Mucosa of stomach (tissue), 1 donor: ENCODE measurements at regions not wholly inside any gene's neighbourhood (a gene's known extent, or its start where the extent isn't known, plus 50 kb on each side); places are given as distances from the start of the nearest gene placed in this dataset.
"Not testable (repeated sequence)": the region's sequence is repeated elsewhere in the genome, so short reads cannot be mapped to it uniquely, and the experiment has no call there.

Source experiments
- H3K27me3 ChIP-seq: one replicate; pipeline ENCODE4 v1.7.0; 2013; ENCODE audit warnings: mild to moderate bottlenecking, low read length; ENCODE audit not compliant: control insufficient read depth, insufficient read depth
- H3K36me3 ChIP-seq: one replicate; pipeline ENCODE4 v1.7.0; 2013; ENCODE audit warnings: low read length; ENCODE audit not compliant: control insufficient read depth, insufficient read depth
- H3K4me1 ChIP-seq: one replicate; pipeline ENCODE4 v1.7.0; 2013; ENCODE audit warnings: mild to moderate bottlenecking, low read length; ENCODE audit not compliant: control insufficient read depth, insufficient read depth
- H3K4me3 ChIP-seq: one replicate; pipeline ENCODE4 v1.7.0; 2013; ENCODE audit warnings: low read length
- H3K9ac ChIP-seq: one replicate; pipeline ENCODE4 v1.7.0; 2013; ENCODE audit warnings: mild to moderate bottlenecking, low read length, moderate library complexity
- H3K9me3 ChIP-seq: one replicate; pipeline ENCODE4 v1.7.0; 2013; ENCODE audit warnings: mild to moderate bottlenecking, low read length, moderate library complexity; ENCODE audit not compliant: control insufficient read depth
- donor health status: Pancreatic carcinoma.

DNA sequence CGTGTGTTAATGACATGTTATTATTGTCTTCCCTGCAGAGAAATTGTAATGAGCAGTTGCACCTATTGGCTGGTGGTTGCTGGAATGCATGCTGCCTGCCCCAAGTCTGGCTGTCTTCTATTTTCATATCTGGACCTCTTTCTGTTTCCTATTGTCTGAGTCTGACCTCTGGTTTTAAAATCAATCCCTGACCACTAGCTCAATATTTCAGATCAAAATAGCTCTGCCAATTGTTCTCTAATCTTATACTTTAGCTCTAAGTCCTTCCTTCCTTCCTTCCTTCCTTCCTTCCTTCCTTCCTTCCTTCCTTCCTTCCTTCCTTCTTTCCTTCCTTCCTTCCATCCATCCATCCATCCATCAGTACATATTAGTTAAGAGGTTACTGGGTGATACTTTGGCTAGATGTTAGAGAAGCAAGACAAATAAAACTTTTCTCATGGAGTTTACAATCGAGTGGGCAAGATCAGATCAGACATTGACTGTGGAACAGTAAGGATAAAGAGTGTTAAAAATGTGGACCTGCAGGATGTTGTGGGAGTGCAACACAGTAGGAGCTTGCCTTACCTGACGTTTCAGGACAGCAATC is 417.1 kb downstream of the SOCS6 start:
- H3K4me1 ChIP-seq = no peaks in the 10 kb centered on the region

DNA sequence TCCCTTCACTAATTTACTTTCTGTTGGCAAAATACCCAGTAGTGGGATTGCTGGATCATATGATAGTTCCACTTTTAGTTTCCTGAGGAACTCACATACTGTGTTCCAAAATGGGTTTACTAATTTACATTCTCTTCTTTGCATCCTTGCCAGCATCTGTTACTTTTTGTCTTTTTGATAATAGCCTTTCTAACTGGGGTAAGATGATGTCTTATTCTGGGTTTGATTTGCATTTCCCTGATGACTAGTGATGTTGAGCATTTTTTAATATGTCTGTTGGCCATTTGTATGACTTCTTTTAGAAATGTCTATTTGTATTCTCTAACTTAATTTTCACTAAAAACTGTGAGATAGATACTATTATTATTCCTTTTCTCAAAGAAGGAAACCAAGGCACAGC is 411.7 kb downstream of the SOCS6 start:
- Histone ChIP-seq H3K4me1 (no peaks in the 10 kb centered on the region), H3K36me3 (no peaks in the 10 kb centered on the region), H3K27me3 (no peaks in the 10 kb centered on the region), H3K9me3 (no peaks in the 10 kb centered on the region), H3K4me3 (no peak overlapping the region), H3K9ac (no peak overlapping the region)

More for the DNA sequence above, 417.1 kb downstream of the SOCS6 start:
- H3K36me3 ChIP-seq = no peaks in the 10 kb centered on the region
- no peaks in the 10 kb centered on the region for H3K27me3 ChIP-seq
- no peaks in the 10 kb centered on the region for H3K9me3 ChIP-seq
- H3K4me3 ChIP-seq = no peak overlapping the region
- no peak overlapping the region for H3K9ac ChIP-seq

DNA sequence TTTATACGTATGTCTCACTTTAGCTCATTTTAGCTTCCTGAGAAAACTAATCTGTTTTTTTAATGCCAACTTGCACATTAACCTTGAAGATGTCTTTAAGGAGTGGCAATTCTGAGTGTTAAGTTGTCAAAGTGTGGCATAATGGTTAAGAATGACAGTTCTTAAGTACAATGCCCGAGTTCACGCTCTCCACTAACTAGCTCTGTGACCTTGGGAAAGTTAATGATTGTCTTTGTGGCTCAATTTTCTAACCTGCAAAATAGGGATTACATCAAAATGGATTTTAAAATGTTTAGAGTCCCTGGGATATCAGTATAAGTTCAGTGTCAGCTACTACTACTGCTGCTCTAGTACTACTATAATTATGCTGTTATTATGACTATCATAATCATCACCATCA is 409.7 kb downstream of the SOCS6 start:
- no peaks in the 10 kb centered on the region for H3K4me1 ChIP-seq
- no peak overlapping the region for H3K4me3 ChIP-seq
- H3K27me3 ChIP-seq = no peaks in the 10 kb centered on the region
- H3K9me3 ChIP-seq = no peaks in the 10 kb centered on the region
- H3K36me3 ChIP-seq = no peaks in the 10 kb centered on the region
- H3K9ac ChIP-seq = no peak overlapping the region

DNA sequence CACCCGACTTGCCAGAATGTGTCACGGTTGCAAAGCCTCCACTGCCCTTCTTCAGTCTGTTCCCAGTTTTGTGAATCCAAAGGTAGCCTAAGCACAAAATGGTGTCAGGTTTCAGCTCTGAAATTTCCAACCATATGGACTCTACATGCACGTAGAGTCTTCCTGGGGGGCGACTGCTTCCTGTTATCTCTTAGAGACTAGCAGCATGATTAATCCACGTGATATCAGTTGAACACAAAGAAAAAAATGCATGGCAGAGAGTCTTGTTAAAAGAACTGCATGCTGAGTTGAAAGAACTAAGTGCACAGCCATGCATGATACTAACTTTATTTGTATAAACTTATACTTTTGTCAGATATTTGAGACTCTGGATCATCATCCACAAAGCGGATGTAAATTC is 404.4 kb downstream of the SOCS6 start:
- Histone ChIP-seq H3K4me1 (no peaks in the 10 kb centered on the region), H3K36me3 (no peaks in the 10 kb centered on the region), H3K9me3 (no peaks in the 10 kb centered on the region)

DNA sequence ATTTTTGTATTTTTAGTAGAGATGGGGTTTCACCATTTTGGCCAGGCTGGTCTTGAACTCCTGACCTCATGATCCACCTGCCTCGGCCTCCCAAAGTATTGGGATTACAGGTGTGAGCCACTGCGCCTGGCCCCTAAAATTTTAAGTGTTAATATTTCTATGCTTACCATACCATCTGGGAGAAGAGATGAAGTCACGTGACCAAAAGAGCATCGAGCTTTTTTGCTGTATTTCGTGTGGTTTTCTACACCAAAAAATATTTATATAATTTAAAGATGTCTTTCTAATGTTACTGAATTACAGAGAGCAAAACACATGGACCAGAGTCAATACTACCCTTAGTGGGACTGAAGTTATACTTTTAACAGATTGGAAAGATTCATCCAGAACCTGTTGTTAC is 400.9 kb downstream of the SOCS6 start:
- not testable (repeated sequence) for H3K9ac ChIP-seq, H3K4me1 ChIP-seq, H3K27me3 ChIP-seq, H3K9me3 ChIP-seq, H3K36me3 ChIP-seq, H3K4me3 ChIP-seq

More for the DNA sequence above, 404.4 kb downstream of the SOCS6 start:
- Histone ChIP-seq H3K4me3 (no peak overlapping the region), H3K27me3 (no peaks in the 10 kb centered on the region), H3K9ac (no peak overlapping the region)

DNA sequence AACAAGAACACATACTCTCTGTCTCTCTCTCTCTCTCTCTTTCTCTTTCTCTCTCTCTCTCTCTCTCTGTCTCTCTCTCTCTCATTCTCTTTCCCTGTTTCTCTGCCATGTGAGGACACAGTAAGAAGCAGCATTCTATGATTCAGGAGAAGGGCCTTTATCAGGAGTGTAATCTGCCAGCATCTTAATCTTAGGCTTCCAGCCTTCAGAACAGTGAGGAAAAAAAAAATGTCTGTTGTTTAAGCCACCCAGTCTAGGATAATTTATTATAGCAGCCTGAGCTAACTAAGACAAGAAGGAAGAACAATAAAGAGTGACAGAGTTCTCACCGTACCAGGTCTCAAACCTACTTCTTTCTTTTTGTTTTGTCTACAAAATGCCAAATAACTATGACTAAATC is 399.4 kb downstream of the SOCS6 start:
- Histone ChIP-seq H3K4me1 (no peaks in the 10 kb centered on the region), H3K9me3 (no peaks in the 10 kb centered on the region), H3K4me3 (no peak overlapping the region), H3K27me3 (no peaks in the 10 kb centered on the region), H3K9ac (no peak overlapping the region), H3K36me3 (no peaks in the 10 kb centered on the region)

DNA sequence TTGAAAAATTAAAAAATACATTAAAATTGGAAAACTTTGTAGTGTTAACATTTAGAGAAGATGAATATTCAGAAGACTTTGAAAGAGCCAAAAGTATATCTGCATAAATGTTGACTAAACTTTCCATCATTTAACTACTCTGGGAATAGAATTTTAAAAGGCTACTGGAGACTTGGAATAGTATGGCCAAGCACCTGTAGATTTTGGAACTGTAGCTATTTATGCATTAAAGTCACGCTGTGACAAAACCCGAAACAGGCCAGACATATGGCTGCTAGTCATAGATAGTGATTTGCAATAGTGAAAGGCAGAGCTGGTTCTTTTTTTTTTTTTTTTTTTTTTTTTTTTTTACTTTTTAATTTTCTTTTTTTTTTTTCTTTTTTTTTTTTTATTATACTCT is 396.0 kb downstream of the SOCS6 start:
- Histone ChIP-seq H3K4me3 (no peak overlapping the region), H3K9me3 (no peaks in the 10 kb centered on the region), H3K36me3 (no peaks in the 10 kb centered on the region), H3K27me3 (no peaks in the 10 kb centered on the region), H3K9ac (no peak overlapping the region), H3K4me1 (no peaks in the 10 kb centered on the region)

DNA sequence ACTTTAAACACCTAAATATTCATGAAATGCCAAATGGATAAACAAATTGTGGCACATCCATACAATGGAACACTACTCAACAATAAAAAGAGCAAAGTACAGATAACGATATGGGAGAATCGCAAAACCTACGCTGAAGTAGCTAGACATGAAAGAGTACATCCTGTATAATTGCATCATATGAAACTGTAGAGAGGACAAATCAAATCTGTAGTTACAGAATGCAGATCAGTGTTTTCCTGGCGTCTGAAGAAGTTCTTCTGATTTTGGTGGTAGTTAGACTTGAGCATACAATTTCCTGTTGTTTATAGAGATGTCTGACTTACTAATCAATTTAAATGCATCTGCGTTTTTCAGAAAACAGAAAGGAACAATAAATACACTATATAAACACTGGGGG is 394.4 kb downstream of the SOCS6 start:
- no peaks in the 10 kb centered on the region for H3K36me3 ChIP-seq
- no peaks in the 10 kb centered on the region for H3K27me3 ChIP-seq
- no peaks in the 10 kb centered on the region for H3K9me3 ChIP-seq
- H3K4me3 ChIP-seq = no peak overlapping the region
- no peak overlapping the region for H3K9ac ChIP-seq
- no peaks in the 10 kb centered on the region for H3K4me1 ChIP-seq

DNA sequence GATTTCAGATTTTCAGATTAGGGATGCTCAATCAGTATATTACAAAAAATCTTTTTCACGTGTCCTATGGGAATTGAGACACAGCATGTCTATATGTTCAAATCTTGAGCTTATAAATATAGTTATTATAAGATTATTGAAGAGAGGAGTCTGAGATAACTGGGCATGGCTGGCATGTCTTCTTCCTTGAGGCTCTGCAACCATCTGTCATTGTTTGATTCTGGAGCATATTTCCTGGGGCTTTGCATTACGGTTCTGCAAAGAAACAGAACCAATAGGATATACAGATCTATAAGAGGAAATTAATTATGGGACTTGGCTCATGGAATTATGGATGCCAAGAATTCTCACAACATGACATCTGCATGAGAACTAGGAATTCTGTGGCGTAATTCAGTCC is 386.1 kb downstream of the SOCS6 start:
- no peak overlapping the region for H3K9ac ChIP-seq
- no peaks in the 10 kb centered on the region for H3K9me3 ChIP-seq
- H3K4me3 ChIP-seq = no peak overlapping the region
- no peaks in the 10 kb centered on the region for H3K36me3 ChIP-seq
- H3K4me1 ChIP-seq = no peaks in the 10 kb centered on the region
- H3K27me3 ChIP-seq = no peaks in the 10 kb centered on the region

DNA sequence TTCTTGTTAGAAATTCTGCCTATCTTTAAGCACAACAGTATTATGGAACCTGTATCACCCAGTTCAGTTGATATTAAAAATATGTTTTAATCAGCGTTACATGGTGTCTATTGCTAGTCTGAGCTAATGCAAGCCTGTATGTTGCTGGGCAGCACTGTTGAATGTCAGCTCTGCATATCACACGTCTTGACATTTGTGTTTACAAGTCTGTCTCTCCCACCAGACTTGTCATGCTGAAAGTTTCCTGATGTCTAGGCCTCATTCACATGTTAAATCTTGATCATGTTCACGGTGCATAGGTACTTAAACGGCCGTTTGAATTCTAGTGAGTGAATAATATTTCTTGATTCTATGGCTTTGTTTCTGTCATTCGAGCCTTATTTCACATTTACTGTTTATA is 385.0 kb downstream of the SOCS6 start:
- H3K27me3 ChIP-seq = no peaks in the 10 kb centered on the region
- no peak overlapping the region for H3K9ac ChIP-seq
- H3K9me3 ChIP-seq = no peaks in the 10 kb centered on the region
- H3K4me1 ChIP-seq = no peaks in the 10 kb centered on the region
- H3K4me3 ChIP-seq = no peak overlapping the region
- H3K36me3 ChIP-seq = no peaks in the 10 kb centered on the region

DNA sequence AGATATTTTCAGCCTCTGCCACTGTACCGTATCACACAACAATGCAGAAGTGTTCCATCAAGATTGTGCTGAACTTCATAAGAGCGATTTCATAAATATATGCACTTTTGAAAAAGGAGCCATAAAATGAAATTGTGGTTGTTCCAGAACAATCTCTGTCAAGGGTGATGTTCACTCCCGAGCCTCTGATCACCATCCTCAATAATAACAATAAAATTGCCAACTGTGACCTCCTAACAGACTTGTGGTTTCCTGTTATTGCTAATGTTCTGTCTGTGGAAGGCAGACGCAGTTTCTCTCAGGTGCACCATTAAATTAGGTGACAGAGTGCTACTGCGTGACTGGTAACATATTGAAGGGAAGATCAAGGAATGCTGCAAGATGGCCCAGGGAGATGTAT is 383.7 kb downstream of the SOCS6 start:
- Histone ChIP-seq H3K4me3 (no peak overlapping the region), H3K9ac (no peak overlapping the region), H3K36me3 (no peaks in the 10 kb centered on the region), H3K9me3 (no peaks in the 10 kb centered on the region), H3K27me3 (no peaks in the 10 kb centered on the region), H3K4me1 (no peaks in the 10 kb centered on the region)

DNA sequence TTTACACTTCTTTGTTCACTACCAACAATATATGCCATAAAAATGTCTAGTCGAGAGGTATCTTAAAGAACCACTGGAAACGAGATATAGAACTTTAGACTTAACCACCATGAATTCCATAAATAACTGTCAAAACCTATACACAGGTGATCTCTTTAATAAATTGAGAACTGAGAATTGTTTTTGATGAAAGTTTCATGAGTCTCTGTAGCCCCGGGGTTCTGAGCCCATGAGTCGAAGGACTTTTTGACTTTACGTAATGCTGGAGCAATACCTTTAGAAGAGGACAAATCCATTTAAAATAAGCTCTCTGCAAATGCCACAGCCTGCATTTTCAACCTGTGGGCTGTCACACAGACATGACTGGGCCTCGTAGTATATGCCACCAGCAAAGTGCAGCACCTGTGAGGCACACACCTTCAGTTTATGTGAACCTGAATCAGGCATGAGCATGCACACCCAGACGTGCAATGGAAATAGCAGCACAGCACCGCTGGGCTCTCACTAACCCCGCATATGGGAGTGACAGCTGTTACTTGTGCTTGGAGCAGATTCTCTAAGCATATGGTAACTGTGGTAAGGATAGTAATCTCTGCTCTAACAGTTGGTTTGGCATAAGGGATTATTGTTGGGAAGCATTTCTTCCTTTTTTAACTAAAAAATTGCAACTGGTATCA is 383.2 kb downstream of the SOCS6 start:
- H3K36me3 ChIP-seq = no peaks in the 10 kb centered on the region
- no peak overlapping the region for H3K9ac ChIP-seq
- no peaks in the 10 kb centered on the region for H3K9me3 ChIP-seq
- H3K4me3 ChIP-seq = no peak overlapping the region
- no peaks in the 10 kb centered on the region for H3K4me1 ChIP-seq
- no peaks in the 10 kb centered on the region for H3K27me3 ChIP-seq

DNA sequence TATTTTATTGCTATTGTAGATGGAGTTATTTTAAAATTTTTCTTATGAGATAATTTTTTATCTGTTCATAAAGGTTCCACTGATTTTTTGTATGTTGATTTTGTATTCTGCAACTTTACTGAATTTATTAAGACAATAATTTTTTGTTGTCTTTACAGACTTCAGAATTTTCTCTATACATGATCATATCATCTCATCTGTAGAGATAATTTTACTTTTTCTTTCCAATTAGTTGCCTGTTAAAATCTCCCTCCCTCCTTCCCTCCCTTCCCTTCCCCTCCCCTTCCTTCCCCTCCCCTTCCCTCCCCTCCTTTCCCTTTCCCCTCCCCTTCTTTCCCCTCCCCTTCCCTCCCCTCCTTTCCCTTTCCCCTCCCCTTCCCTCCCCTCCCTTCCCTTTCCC is 378.1 kb downstream of the SOCS6 start:
- H3K27me3 ChIP-seq = no peaks in the 10 kb centered on the region
- no peak overlapping the region for H3K9ac ChIP-seq
- H3K9me3 ChIP-seq = no peaks in the 10 kb centered on the region

More for the DNA sequence above, 378.1 kb downstream of the SOCS6 start:
- Histone ChIP-seq H3K36me3 (no peaks in the 10 kb centered on the region), H3K4me3 (no peak overlapping the region), H3K4me1 (no peaks in the 10 kb centered on the region)
